HCT116 (cell line): ENCODE measurements at regions not wholly inside any gene's neighbourhood (a gene's known extent, or its start where the extent isn't known, plus 50 kb on each side); places are given as distances from the start of the nearest gene placed in this dataset.

Source experiments
- ATAC-seq: fragments of 200-7000 bp; cut with Tn5 transposase; 2 replicates; pipeline ENCODE4 v1.9.1; 2020; ENCODE audit warnings: mild to moderate bottlenecking, moderate library complexity
- BruUV-seq: library from RNA; stranded (reverse); fragments of 400-500 nt; replicated peaks from 2 replicates; lab custom pipeline; 2021; lab: Mats Ljungman, UMichigan
- CTCF ChIA-PET: fragments of 300-600 bp; sonication (Branson Sonifier 250); formaldehyde crosslinking; loops from one replicate; lab custom pipeline; 2021; ENCODE audit warnings: antibody characterized with exemption; lab: Charles Lee
- POLR2A ChIA-PET: fragments of 300-600, 350-600 bp; sonication (Branson Sonifier 250); formaldehyde crosslinking; loops from one replicate; lab custom pipeline; 2021; ENCODE audit warnings: antibody characterized with exemption; lab: Charles Lee
- RAD21 ChIA-PET, 2 experiments: fragments of 300-600 bp; sonication (Branson Sonifier 250); formaldehyde crosslinking; loops; one replicate each; lab custom pipeline; 2023; ENCODE audit warnings: low total read pairs in 2 of 2; ENCODE audit not compliant: uncharacterized antibody in 2 of 2, unreplicated experiment in 2 of 2, low non-redundant PET in 1 of 2; lab: Charles Lee
- DNase-seq: peaks from one replicate; pipeline ENCODE4 v3.0.0-alpha.2; 2010; ENCODE audit warnings: low read depth, low spot score
- H2AFZ ChIP-seq: fragments of 200-600 bp; shearing (Covaris generic), sonication (generic); 2 replicates; pipeline ENCODE4 v1.6.1; 2017; ENCODE audit warnings: low read depth, mixed run types, mixed read lengths, antibody characterized with exemption, low read length; ENCODE audit not compliant: poor library complexity, severe bottlenecking
- H3K27ac ChIP-seq: 2 replicates; pipeline ENCODE4 v1.5.1; 2012; ENCODE audit warnings: low read depth, low read length
- H3K27me3 ChIP-seq: fragments of 200-600 bp; sonication (generic); 2 replicates; pipeline ENCODE4 v1.6.1; 2016; ENCODE audit warnings: mixed run types, low read length, mixed read lengths; ENCODE audit not compliant: insufficient read depth
- H3K36me3 ChIP-seq, 2 experiments: fragments of 200-500 bp in 1 of 2; fragments of 200-600 bp in 1 of 2; sonication (Bioruptor generic) in 1 of 2; sonication (generic) in 1 of 2; 2 replicates each; pipeline versions ENCODE4 v1.5.1 to v1.6.1; 2014 to 2016; ENCODE audit warnings: low read length in 2 of 2, inconsistent platforms in 1 of 2, mixed read lengths in 1 of 2, mixed run types in 1 of 2; ENCODE audit not compliant: insufficient read depth in 2 of 2, control insufficient read depth in 1 of 2
- H3K4me1 ChIP-seq, 2 experiments: fragments of 200-600 bp in 1 of 2; sonication (generic) in 1 of 2; 2 replicates each; pipeline versions ENCODE4 v1.5.1 to v1.6.1; 2012 to 2017; ENCODE audit warnings: low read length in 2 of 2, inconsistent platforms in 1 of 2, mild to moderate bottlenecking in 1 of 2, mixed read lengths in 1 of 2, mixed run types in 1 of 2, moderate library complexity in 1 of 2; ENCODE audit not compliant: insufficient read depth in 2 of 2, control insufficient read depth in 1 of 2
- H3K4me2 ChIP-seq: fragments of 200-600 bp; sonication (generic); 2 replicates; pipeline ENCODE4 v1.6.1; 2017; ENCODE audit warnings: mixed run types, low read length, mixed read lengths
- H3K4me3 ChIP-seq, 2 experiments: fragments of 200-600 bp in 1 of 2; sonication (generic) in 1 of 2; replicated peaks in 1 of 2; 2 replicates each; pipeline ENCODE4 v1.5.1; 2011 to 2016; ENCODE audit warnings: low read length in 2 of 2, control low read depth in 1 of 2, low read depth in 1 of 2, mild to moderate bottlenecking in 1 of 2, mixed read lengths in 1 of 2, mixed run types in 1 of 2
- H3K79me2 ChIP-seq: fragments of 200-600 bp; sonication (generic); 2 replicates; pipeline ENCODE4 v1.6.1; 2017; ENCODE audit warnings: mild to moderate bottlenecking, mixed run types, low read length, moderate library complexity, mixed read lengths; ENCODE audit not compliant: insufficient read depth
- H3K9ac ChIP-seq: fragments of 200-600 bp; sonication (generic); 2 replicates; pipeline ENCODE4 v1.6.1; 2016; ENCODE audit warnings: low read length, mixed read lengths
- H3K9me2 ChIP-seq: fragments of 200-600 bp; sonication (generic), shearing (Covaris generic); 2 replicates; pipeline ENCODE4 v1.6.1; 2017; ENCODE audit warnings: mixed run types, mild to moderate bottlenecking, moderate library complexity; ENCODE audit not compliant: insufficient read depth
- H3K9me3 ChIP-seq, 2 experiments: fragments of 200-500 bp in 1 of 2; fragments of 200-600 bp in 1 of 2; sonication (Bioruptor generic) in 1 of 2; sonication (generic) in 1 of 2; 2 replicates each; pipeline ENCODE4 v1.6.1; 2014 to 2017; ENCODE audit warnings: low read length in 2 of 2, mixed read lengths in 2 of 2, inconsistent platforms in 1 of 2, low read depth in 1 of 2, mild to moderate bottlenecking in 1 of 2, mixed run types in 1 of 2, moderate library complexity in 1 of 2; ENCODE audit not compliant: control insufficient read depth in 1 of 2, insufficient read depth in 1 of 2
- H4K20me1 ChIP-seq: fragments of 200-600 bp; sonication (generic), shearing (Covaris generic); 2 replicates; pipeline ENCODE4 v1.6.1; 2017; ENCODE audit warnings: mixed run types, mild to moderate bottlenecking, moderate library complexity; ENCODE audit not compliant: insufficient read depth
- CEBPB ChIP-seq: IDR thresholded peaks from 2 replicates; pipeline ENCODE4 v1.6.1; 2012; ENCODE audit warnings: low read depth
- EGR1 ChIP-seq: IDR thresholded peaks from 2 replicates; pipeline ENCODE4 v1.6.1; 2012; ENCODE audit warnings: low read depth
- FOSL1 ChIP-seq: IDR thresholded peaks from 2 replicates; pipeline ENCODE4 v1.6.1; 2012; ENCODE audit warnings: low read depth
- POLR2A ChIP-seq: IDR thresholded peaks from 2 replicates; pipeline ENCODE4 v1.7.0; 2011; ENCODE audit warnings: borderline replicate concordance; ENCODE audit not compliant: insufficient read depth, insufficient read length; ENCODE audit errors: extremely low read depth
- REST ChIP-seq: IDR thresholded peaks from 2 replicates; pipeline ENCODE4 v1.6.1; 2012; ENCODE audit warnings: low read depth
- SP1 ChIP-seq: IDR thresholded peaks from 2 replicates; pipeline ENCODE4 v1.6.1; 2012; ENCODE audit warnings: low read depth
- YY1 ChIP-seq: IDR thresholded peaks from 2 replicates; pipeline ENCODE4 v1.6.1; 2011; ENCODE audit warnings: low read length, low read depth, moderate library complexity, mild to moderate bottlenecking; ENCODE audit not compliant: insufficient replicate concordance; ENCODE audit errors: extremely low read depth
- intact Hi-C: fragments of 100-400 bp; cut with micrococcal nuclease; formaldehyde crosslinking; loops from 2 replicates; pipeline ENCODE4 v1.10.0; 2022

GRCh38 chr4:14035076-14035475 is 407.6 kb upstream of the BOD1L1 start:
- no TSS peak for BruUV-seq
- no peak overlapping the region for H3K9ac ChIP-seq
- no peaks in the 10 kb centered on the region for H3K79me2 ChIP-seq
- no peaks in the 10 kb centered on the region for H4K20me1 ChIP-seq
- H3K4me3 ChIP-seq, result no peak overlapping the region
- H2AFZ ChIP-seq, result no peak overlapping the region
- RAD21 ChIA-PET, result no interaction called here
- DNase-seq, result no peak
- H3K4me1 ChIP-seq, result no peaks in the 10 kb centered on the region
- no peak for ATAC-seq
- H3K36me3 ChIP-seq, result no peaks in the 10 kb centered on the region
- intact Hi-C loops, result no loop called here
- H3K27ac ChIP-seq, result no peak overlapping the region
- no peaks in the 10 kb centered on the region for H3K9me2 ChIP-seq
- POLR2A ChIA-PET, result no interaction called here
- no peak overlapping the region for H3K4me2 ChIP-seq
- H3K9me3 ChIP-seq, result peaks cover 0 to 9% of the 10 kb centered on the region in 2 experiments; a peak in 1 of 4 replicates
- H3K27me3 ChIP-seq, result no peaks in the 10 kb centered on the region
- CTCF ChIA-PET, result no interaction called here
- TF ChIP-seq EGR1 (no peak), POLR2A (no peak), REST (no peak), CEBPB (no peak), SP1 (no peak)
- TF ChIP-seq, all 23 proteins: peak for 0

GRCh38 chr4:14043203-14043602 is 415.7 kb upstream of the BOD1L1 start:
- H3K27me3 ChIP-seq, result no peaks in the 10 kb centered on the region
- no peak overlapping the region for H3K4me2 ChIP-seq
- H3K27ac ChIP-seq, result no peak overlapping the region
- BruUV-seq, result no TSS peak
- no peak overlapping the region for H2AFZ ChIP-seq
- H3K9me3 ChIP-seq, result no peaks in the 10 kb centered on the region; a peak in 1 of 4 replicates
- ChIA-PET CTCF (no interaction called here), POLR2A (no interaction called here), RAD21 (no interaction called here)
- H3K79me2 ChIP-seq, result no peaks in the 10 kb centered on the region
- H4K20me1 ChIP-seq, result no peaks in the 10 kb centered on the region
- no peaks in the 10 kb centered on the region for H3K36me3 ChIP-seq
- no peak overlapping the region for H3K9ac ChIP-seq
- intact Hi-C loops, result no loop called here
- no peak for TF ChIP-seq FOSL1
- TF ChIP-seq YY1, result no peak
- TF ChIP-seq REST, result no peak
- no peak for TF ChIP-seq POLR2A
- ATAC-seq (no peak), DNase-seq (no peak)
- no peaks in the 10 kb centered on the region for H3K4me1 ChIP-seq
- H3K4me3 ChIP-seq, result no peak overlapping the region
- H3K9me2 ChIP-seq, result no peaks in the 10 kb centered on the region
